DMS79 treated with DMSO at 0.1 percent for 48 hours (cell line): ENCODE measurements at regions not wholly inside any gene's neighbourhood (a gene's known extent, or its start where the extent isn't known, plus 50 kb on each side); places are given as distances from the start of the nearest gene placed in this dataset.
"Not testable (repeated sequence)": the region's sequence is repeated elsewhere in the genome, so short reads cannot be mapped to it uniquely, and the experiment has no call there.

Experiments
- DNase-seq: peaks from one replicate; lab custom pipeline; 2025; lab: John Stamatoyannopoulos, UW

DNA sequence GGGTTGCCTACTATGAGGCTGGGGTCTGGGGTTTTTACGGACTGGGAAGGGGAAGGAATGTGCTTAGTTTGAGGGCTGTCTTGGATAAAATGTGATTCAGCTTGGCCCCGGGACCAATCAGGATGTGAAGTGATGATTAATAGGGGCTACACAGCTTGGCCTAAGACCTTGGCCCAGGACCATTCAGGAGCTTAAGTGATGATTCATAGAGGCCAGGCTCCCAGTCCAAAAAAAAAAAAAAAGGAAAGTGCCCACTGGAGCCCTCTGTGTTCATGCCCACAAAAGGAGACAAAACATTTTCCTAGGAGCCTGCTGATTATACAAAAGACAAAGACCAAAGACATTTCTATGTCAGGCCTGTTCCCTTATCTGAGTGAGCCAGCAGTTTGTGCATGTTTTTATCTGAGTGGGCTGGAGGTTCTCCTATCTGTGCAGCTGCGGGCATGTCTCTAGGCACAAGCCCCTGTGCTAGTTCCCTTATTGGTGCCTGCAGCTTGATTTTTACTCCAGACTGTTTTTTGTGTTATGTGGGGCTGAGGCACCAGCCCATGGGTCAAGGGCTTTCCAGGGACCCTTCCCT lies 898.2 kb upstream of the GOT2 start:
- DNase-seq = no peak

DNA sequence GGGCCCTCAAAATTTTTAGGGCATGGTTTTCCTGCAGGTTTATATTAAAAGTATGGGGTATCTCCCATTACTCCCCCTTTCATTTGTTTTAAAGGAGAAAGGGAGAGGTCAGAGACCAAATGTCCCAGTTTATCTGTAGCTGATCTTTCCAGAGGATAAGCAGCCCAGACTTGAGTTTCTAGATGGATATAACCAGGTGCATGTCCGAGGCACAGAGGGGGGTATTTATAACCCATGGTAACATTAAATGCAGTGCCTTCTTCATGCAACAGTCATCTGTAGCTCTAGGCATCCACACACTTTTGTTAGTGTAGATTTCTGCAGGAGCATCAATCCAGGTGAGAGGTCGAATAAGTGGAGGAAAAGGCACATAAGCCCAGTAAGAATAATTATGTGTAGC lies 890.3 kb upstream of the GOT2 start:
- DNase-seq = not testable (repeated sequence)

DNA sequence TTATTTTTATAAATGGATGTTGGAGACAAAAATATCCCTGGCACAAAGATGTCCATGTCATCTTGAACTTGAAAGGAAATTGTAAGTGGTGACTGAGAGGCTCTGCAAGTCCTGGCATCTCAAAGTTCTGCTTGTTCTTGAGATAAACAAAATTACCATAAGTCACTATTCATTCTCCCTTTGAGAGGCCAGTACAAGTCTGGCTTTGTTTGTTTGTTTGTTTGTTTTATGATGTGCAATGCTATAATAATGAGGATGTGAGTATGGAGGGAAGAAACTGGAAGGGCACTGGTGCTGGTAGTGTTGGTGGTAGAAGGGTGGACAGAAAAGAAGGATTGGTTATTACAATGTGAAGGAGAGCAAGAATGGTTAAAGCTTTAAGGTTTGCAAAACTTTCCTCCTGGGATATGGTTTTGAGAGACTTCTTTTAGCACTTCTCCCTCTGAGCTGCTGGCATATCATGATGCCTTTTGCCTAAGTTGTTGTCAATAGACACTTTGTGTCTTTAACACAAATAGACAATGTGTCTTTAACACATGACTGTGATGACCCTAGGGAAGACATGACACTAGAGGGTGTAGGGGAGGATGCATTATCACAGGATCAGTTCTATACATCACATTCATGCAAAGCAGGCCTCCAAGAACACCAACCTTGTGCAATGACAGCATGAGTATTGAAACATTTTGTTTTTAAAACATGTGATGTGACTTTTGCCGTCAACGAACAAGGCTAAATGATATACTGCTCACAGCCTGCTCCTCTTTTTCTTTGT lies 880.5 kb upstream of the GOT2 start:
- no peak for DNase-seq

DNA sequence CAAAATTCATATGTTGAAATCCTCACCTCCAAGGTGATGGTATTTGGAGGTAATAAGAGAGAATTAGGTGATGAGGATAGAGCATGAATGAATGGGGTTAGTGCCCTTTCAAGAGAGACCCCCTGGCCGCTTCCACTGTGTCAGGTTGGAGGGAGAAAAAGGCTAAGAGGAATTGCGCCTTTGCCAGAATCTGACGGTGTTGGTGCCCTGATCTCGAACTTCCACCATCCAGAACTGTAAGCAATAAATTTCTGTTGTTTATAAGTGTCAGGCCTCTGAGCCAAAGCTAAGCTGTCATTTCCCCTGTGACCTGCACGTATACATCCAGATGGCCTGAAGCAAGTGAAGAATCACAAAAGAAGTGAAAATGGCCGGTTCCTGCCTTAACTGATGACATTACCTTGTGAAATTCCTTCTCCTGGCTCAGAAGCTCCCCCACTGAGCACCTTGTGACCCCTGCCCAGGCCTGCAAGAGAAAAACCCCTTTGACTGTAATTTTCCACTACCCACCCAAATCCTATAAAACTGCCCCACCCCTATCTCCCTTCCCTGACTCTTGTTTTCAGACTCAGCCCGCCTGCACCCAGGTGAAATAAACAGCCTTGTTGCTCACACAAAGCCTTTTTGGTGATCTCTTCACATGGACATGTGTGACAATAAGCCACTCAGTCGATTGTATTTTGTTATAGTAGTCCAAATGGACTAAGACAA lies 878.9 kb upstream of the GOT2 start:
- not testable (repeated sequence) for DNase-seq

DNA sequence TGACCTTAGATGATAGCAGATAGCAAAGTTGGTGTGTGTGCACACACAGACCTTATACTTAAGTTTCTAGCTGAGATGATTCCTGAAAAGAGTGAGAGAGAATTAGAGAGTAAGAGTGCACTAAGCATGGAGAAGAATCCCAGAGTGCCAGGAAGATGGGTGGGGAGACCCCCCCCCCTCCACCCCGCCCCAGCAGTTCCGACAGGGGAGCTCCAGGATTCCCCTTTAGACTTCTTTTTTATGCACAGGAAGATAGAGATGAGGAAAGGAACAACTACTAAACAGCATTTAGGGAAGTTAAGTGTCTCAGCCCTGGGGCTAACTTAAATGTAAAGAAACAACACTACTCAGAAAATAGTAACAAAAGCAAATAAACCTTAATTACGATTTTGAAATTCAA lies 878.0 kb upstream of the GOT2 start:
- no peak for DNase-seq

DNA sequence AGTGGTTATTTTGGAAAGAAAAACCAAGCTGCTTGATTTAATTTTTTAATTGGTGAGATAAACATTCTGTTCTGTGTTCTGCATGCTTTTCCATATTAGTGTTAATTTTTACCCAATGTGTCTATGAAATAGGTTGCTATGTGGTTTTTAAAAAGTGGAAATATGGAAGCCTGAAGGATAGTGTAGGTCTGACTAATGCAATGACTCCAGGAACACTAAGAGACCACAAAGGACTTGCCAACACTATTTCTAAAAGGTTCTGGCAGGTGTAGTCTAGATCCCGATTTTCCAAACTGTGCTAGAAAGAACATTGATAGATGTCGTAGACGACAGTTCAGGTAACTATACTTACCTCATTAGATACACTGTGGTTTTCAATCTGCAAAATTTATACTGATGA lies 877.4 kb upstream of the GOT2 start:
- DNase-seq = no peak

DNA sequence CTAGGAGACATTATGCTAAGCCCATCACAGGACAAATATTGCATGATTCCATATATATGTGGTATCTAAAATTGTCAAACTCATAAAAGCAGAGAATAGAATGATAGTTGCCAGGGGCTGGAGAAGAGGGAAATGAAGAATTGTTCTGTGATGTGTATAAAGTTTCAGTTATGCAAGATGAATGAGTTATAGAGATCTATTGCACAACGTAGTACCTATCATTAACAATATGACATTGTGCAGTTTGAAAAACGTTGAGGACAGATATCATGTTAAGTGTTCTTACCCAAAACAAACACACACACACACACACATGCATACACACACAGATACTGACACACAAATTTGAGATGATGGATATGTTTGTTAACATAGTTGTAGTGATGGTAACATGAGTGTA lies 871.6 kb upstream of the GOT2 start:
- no peak for DNase-seq

DNA sequence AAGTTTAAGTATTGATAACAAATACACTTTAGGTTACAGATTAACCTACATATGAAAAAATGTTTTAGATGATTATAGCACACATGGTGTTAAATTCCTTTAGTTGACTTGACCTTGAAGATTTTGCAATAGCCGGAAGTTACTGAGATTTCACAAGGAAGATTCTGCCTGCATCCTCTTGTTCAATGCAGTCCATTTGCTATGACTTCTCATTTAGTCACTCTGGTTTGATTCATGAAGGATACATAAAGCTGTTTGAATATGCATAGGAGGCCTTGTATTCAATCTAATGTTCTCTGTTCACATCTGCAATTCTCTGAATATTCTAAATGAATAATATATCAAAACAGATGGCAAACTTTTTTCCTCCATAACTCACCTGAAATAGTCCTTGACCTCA lies 870.2 kb upstream of the GOT2 start:
- DNase-seq = no peak

DNA sequence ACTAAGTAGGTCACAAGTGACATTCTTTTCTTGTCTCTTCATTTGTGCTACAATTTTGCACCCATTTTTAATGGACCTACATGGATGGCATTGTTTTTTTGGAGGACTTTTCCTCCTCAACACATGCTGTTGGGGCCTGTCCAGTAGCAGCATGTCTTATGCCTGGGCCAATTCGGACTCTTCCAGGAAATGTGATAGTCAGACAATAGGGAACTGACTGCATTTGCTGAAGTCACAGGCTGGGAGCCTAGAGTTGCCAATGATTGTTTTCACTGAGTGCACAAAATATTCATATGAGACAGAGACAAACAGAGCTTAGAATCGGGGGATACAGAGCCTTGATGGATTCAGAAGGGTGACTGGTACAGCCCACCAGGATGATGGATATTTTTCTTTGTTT lies 867.3 kb upstream of the GOT2 start:
- DNase-seq = no peak

DNA sequence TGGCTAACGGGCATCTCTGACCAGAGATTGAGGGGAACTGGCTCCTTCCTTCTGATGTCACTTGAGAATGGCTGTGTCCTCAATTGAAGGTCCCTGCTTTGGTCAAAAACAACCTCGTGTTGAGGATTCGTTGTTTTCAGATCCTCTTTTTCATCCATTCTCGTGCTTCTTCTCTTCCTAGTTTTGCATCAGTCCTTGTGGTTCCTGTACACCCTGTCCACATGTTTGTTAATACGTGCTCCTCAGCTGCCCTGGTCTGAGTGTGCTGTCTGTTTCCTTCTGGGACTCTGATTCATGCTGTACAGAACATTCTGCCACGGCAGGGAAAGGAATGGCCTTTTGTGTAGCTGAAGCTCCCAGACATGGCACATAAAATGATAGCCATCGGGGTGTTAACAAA lies 863.2 kb upstream of the GOT2 start:
- no peak for DNase-seq

DNA sequence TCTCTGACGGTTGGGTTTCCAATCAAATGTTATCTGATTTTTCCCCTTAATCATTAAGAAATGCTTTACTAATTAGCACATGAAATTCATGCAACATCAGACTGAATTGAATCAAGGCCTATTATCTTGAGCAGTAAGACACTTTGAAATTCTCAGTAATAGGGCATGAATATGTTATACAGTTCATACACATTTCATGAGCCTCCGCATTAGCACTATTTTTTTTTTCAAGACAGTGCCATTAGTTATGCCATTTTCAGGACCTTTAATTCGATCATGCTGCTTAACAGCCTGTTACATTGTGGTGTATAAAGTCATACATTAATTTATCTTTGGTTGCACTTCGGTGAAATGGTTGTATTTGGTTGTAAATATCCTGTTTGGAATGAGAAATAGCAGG lies 862.6 kb upstream of the GOT2 start:
- no peak for DNase-seq

DNA sequence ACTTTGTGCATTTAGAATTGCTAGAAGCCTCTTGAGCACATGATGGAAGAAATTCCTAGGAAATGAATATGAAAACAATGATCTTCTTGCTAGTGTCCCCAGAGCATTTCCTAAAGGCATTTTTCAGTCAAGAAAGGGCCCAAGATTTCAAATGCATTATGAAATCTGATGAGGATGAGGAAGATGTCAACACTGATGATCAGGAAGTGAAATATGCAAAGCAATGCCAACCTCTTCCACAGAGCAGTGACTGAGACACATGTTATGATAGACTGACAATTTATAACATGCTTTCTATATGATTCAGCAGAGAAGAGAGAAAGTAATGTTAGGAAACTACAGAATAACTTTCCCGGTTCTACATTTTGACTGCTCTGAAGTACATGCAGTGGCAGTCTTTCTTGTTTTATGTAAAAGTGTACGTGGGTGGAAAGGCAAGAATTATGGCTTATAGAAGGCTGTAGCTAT lies 859.1 kb upstream of the GOT2 start:
- no peak for DNase-seq

DNA sequence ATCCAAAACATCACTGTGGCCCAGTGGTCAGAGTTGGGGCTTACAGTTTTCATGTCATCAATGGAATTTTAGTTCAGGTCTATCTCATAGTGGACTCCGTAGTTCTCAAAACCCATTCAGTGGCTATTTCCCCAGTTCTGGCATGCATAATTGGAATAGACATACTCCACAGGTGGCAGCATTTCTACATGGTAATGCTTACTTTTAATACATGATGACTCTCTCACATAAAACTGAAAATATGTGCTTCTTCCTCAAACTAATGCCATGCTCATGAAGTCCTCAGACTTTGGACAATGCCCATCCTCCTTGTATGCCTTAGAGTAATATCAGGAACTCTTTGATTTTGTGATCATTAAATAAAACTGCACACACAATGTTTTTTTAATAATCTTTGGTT lies 857.4 kb upstream of the GOT2 start:
- no peak for DNase-seq

DNA sequence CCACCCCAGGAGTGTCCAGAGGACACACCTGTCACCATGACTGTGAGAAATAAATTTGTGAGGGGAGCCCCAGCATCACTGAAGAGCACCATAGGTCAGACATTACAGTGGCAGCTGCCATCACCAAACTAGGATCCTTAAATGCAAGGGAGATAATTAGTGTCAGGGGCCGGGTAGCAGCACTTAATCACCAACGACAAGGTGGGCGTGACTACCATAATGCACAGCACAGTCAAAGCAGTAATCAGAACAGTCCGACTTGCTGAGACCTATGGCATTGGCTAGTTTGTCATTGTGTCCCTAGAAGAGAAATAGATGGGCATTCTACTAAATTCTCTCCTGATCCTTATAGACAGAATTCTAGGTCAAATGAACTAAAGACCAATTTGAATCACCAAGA lies 856.7 kb upstream of the GOT2 start:
- no peak for DNase-seq

DNA sequence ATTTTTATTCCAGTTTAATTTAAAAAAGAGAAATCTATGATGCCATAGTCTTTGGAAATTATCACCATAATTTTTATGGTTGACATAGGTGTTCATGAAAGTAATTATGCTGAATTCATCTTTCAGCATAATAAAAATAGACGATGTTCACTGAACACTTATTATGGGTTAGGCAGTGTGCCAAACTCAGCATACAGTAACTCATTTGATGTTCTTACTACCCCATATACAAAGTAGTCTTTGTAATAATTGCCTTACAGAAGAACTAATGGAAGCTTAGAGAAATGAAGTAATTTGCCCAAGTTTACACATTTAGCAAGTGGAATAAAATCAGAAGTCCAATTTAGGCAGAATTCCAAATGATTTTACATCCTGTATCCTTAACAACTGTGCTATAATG lies 852.2 kb upstream of the GOT2 start:
- no peak for DNase-seq

DNA sequence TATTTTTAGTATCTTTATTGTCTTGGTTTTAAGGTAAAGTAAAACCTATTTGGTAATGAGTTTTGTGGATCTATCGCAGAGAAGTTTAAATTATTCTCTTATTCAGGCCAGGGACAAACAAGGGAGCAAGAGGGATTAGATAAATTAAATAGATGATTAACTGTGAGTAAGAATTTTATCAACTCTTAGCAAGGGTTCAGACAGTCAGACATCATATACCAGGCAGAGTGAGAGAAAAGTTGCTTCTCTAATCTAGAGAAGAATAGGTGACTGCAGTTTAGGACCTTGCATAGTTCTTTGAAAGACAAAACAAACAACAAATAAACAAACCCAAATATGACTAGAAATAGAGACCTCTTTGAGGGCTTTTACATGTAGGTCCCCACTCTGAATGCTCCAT lies 840.2 kb upstream of the GOT2 start:
- DNase-seq = no peak

DNA sequence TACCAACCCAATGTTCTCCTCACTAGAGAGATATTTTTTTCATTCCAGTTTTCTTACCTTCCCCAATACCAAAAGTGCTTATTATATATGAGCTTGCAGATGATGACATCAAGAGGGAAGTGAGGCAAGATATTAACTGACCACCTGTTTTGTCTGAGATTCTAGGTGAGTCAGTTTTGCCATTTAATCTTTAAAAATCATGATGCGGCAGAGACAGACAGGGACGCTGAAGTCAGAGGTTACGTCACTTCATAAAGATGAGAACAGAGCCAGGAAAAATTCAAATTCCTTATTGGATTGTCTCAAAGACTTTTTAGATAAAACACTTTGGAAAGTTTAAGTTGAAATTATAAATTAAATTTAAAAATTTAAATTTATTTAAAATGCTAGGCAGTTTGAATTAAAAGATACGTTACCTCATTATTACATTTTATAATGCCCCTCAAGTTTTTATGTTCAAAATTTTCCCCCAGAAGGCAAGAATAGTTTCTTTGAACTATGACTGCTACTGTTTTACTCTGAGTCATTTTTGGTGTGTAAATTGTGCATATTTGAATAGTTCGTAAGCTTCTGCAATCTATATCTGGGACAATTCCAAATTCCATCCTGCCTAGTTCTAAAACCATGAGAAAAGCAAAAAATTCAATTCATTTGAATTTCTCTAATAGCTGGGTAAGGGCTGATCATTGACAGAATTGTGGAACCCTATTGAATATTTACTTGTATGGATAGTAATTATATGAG lies 839.6 kb upstream of the GOT2 start:
- no peak for DNase-seq

DNA sequence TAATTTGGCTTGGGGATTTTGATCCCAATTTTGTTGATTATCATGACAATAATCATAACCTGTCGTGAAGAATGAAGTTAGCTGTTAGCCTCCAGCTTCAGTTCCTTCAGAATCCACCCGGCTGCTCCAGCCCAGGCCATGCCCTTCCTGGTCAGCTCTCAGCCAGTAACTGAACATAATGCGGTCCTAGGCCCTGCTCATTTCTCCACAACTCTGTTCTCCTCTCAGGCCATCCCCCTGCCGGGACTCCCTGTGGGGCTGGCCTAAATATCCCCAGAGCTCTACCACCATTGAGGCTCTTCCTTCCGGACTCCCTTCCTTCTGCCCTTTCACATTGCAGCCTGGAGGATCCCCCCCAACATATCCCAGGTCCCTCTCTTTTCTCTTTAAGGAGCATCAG lies 833.4 kb upstream of the GOT2 start:
- no peak for DNase-seq

DNA sequence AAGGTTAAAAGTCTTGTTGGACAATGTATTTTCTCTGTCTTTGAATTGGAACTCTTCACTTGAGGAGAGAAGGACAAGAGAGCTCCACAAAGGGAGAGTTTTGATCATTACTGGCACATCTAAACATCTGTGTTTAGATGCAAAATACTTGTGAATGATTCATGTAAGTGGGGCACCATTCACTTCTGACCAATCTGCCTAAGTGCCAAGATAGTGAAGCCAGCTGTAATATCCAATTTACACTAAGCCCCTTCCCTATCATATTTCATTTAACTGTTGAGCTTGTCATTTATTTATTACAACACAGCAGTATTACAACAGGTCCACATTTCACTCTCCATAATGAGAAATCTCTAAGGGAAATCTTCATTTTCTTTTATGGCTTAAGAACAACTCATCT lies 832.3 kb upstream of the GOT2 start:
- DNase-seq = no peak

DNA sequence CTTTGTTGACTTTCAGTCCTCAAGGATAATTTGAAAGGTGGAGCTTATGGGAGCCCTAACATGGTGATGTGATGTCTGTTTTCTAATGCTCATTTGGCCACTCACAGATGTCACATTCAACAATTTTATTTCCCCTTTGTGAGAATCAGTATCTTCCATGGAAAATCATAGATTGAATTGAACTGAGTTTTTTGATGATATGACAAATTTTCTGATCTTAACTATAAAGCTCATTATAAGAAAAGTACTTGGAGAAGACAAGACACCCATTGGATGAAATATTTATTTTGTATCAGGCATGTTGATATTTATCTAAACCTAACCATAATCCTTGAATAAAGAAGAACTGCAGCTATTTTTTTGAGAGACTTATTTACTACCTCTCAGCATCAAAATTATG lies 824.6 kb upstream of the GOT2 start:
- no peak for DNase-seq

DNA sequence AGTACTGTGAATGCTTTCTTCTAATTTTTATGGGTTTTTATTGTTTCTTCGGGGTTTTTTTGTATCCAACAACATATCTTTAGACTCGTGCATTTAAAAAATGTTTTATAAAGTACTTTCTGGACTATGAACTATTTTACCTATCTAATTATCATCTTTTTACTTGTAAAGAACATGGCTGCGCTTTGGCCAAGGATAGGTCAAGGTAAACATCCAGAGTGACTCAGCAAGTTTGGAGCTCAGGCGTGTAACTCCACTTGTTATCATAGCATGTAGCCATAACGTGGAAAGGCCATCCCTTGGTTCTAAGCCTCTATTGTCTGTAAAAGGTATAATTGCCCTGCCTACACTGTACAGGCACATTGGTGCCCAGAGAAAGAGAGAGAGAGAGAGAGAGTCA lies 818.0 kb upstream of the GOT2 start:
- DNase-seq = no peak

DNA sequence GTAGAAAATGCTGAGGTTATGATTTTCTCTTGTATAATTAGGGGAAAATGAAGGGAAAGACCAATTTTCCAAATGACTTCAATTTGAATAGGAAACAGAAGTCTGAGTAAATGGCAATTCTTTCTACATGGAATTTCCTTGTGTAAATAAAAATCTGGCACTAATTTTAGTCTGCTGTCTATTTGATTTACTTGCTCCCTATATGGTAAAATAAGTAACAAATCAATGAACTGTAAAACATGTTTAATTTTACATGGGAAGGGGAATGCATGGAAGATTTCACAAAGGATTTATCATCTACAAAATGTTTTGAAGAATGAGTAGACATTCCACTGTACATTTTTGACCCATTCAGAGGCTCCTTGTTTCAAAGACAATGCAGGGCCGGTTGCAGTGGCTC lies 811.6 kb upstream of the GOT2 start:
- no peak for DNase-seq

DNA sequence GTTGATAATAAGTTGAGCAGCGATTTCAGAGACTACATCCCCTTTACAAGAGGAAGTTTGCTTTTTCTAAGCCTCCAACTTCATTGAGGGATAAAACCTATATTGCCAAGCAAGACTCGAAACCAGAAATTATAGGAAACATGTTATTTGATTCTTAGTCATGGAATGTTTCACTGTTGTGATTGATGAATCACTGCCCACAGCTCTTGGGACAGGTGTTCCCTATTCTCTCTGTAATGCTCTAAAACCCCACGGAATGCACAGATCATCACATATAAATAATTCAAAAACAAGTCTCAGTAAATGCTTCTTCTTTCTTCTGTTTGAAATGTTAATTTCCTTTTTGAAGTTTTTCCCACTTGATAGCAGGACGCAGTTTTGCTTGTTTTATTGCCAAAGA lies 809.5 kb upstream of the GOT2 start:
- no peak for DNase-seq
